Tibial nerve (tissue), 4 donors: ENCODE measurements at regions not wholly inside any gene's neighbourhood (a gene's known extent, or its start where the extent isn't known, plus 50 kb on each side); places are given as distances from the start of the nearest gene placed in this dataset.

Experiments
- EP300 ChIP-seq, 2 donors: sonication (generic); formaldehyde crosslinking; IDR thresholded peaks; one replicate each; pipeline ENCODE4 v1.6.1; 2017; ENCODE audit warnings: antibody characterized with exemption in 2 of 2, mild to moderate bottlenecking in 1 of 2
- POLR2A ChIP-seq, 2 donors: fragments of 450-650 bp; IDR thresholded peaks; one replicate each; pipeline ENCODE4 v1.6.1; 2017; ENCODE audit warnings: antibody characterized with exemption in 2 of 2, mild to moderate bottlenecking in 2 of 2, moderate library complexity in 2 of 2
- TF ChIP-seq, protein P1 (sequence below), 5 experiments: fragments of 200-600 bp in 3 of 5; fragments of 450-650 bp in 2 of 5; sonication (generic) in 3 of 5; IDR thresholded peaks; one replicate each; pipeline ENCODE4 v1.5.1; 2016 to 2019; ENCODE audit warnings: antibody characterized with exemption in 5 of 5, mild to moderate bottlenecking in 3 of 5, moderate library complexity in 2 of 5

GRCh38 chr3:153602801-153603200, 440.8 kb downstream of the RAP2B start:
- TF ChIP-seq, protein P1, sequence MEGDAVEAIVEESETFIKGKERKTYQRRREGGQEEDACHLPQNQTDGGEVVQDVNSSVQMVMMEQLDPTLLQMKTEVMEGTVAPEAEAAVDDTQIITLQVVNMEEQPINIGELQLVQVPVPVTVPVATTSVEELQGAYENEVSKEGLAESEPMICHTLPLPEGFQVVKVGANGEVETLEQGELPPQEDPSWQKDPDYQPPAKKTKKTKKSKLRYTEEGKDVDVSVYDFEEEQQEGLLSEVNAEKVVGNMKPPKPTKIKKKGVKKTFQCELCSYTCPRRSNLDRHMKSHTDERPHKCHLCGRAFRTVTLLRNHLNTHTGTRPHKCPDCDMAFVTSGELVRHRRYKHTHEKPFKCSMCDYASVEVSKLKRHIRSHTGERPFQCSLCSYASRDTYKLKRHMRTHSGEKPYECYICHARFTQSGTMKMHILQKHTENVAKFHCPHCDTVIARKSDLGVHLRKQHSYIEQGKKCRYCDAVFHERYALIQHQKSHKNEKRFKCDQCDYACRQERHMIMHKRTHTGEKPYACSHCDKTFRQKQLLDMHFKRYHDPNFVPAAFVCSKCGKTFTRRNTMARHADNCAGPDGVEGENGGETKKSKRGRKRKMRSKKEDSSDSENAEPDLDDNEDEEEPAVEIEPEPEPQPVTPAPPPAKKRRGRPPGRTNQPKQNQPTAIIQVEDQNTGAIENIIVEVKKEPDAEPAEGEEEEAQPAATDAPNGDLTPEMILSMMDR (IDR thresholded peaks at IDR 0.05): no peak
- TF ChIP-seq EP300 (IDR thresholded peaks at IDR 0.05) (no peak), POLR2A (IDR thresholded peaks at IDR 0.05) (no peak)
